ENCODE measurements at regions not wholly inside any gene's neighbourhood (a gene's known extent, or its start where the extent isn't known, plus 50 kb on each side); places are given as distances from the start of the nearest gene placed in this dataset.

DNA sequence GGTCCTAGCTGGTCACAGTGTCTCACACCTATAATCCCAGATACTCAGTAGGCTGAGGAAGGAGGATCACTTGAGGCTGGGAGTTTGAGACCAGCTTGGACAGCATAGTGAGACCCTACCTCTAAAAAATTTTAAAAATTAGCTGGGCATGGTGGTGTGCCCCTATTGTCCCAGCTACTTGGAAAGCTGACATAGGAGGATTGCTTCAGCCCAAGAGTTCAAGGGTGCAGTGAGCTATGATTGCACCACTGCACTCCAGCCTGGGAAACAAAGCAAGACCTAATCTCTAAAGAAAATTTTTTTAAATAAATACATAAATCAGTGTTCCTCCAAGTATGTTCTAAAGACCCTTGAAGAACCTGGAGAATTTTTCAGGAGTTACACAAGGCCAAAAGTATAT is 50.6 kb upstream of the GNAO1 start:
- no peak for DNase-seq
- no peaks in the 10 kb centered on the region for H3K9me3 ChIP-seq (replicated peaks; ENCODE audit: control insufficient read depth, low read depth, low read length)

GRCh38 chr16:56137269-56137668 is 54.0 kb upstream of the GNAO1 start:
- H3K27ac ChIP-seq (ENCODE audit: low read length) = no peak overlapping the region
- peaks cover 2% of the 10 kb centered on the region for H3K27me3 ChIP-seq (ENCODE audit: control insufficient read depth, insufficient read depth, low read length)
- H3K4me1 ChIP-seq (ENCODE audit: control insufficient read depth, insufficient read depth, low read length) = no peaks in the 10 kb centered on the region
- DNase-seq = no peak
- 63% methylated on average over 5 of the region's 5 CpGs for WGBS (ENCODE audit: insufficient coverage)
- no peaks in the 10 kb centered on the region for H3K9me3 ChIP-seq (replicated peaks; ENCODE audit: control insufficient read depth, low read depth, low read length)
- H3K36me3 ChIP-seq (ENCODE audit: control insufficient read depth, insufficient read depth, low read length) = no peaks in the 10 kb centered on the region
- H3K4me3 ChIP-seq (ENCODE audit: low read length) = no peak overlapping the region

More for the DNA sequence above, 50.6 kb upstream of the GNAO1 start:
- Histone ChIP-seq H3K4me1 (ENCODE audit: control insufficient read depth, insufficient read depth, low read length) (no peaks in the 10 kb centered on the region), H3K27me3 (ENCODE audit: control insufficient read depth, insufficient read depth, low read length) (peaks cover 4% of the 10 kb centered on the region), H3K36me3 (ENCODE audit: control insufficient read depth, insufficient read depth, low read length) (no peaks in the 10 kb centered on the region), H3K4me3 (ENCODE audit: low read length) (no peak overlapping the region), H3K27ac (ENCODE audit: low read length) (no peak overlapping the region)

- no CpG with 5 or more reads among the region's 3 CpGs for WGBS (ENCODE audit: insufficient coverage)
- Histone ChIP-seq H3K27me3 (ENCODE audit: control insufficient read depth, insufficient read depth, low read length) (peaks cover 2% of the 10 kb centered on the region), H3K9me3 (replicated peaks; ENCODE audit: control insufficient read depth, low read depth, low read length) (no peaks in the 10 kb centered on the region), H3K4me3 (ENCODE audit: low read length) (no peak overlapping the region), H3K36me3 (ENCODE audit: control insufficient read depth, insufficient read depth, low read length) (no peaks in the 10 kb centered on the region), H3K4me1 (ENCODE audit: control insufficient read depth, insufficient read depth, low read length) (no peaks in the 10 kb centered on the region), H3K27ac (ENCODE audit: low read length) (no peak overlapping the region)
- no peak for DNase-seq
Measured at GRCh38 chr16:56136256-56136655, 55.0 kb upstream of the GNAO1 start.

DNA sequence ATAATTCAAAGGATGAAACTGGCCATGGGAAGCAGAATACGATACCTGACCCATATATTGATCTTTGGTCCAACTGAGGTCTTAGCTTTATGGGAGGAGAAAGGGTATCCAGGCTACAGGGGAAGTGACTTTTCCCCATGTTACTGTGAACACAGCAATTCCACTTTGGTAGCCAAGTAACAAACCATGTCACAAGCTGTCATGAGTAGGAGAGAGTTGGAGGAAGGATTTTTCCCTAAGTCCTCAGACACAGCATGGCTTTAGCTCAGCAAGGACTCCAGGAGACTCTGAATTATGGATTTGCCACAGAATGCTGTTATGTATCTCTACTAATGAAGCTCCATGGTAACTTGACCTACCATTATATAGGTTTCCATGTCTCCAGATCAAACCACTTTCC is 56.5 kb upstream of the GNAO1 start:
- peaks cover 2% of the 10 kb centered on the region for H3K27me3 ChIP-seq (ENCODE audit: control insufficient read depth, insufficient read depth, low read length)
- no peaks in the 10 kb centered on the region for H3K36me3 ChIP-seq (ENCODE audit: control insufficient read depth, insufficient read depth, low read length)
- no peak overlapping the region for H3K4me3 ChIP-seq (ENCODE audit: low read length)
- no peak for DNase-seq
- H3K27ac ChIP-seq (ENCODE audit: low read length) = no peak overlapping the region
- no peaks in the 10 kb centered on the region for H3K4me1 ChIP-seq (ENCODE audit: control insufficient read depth, insufficient read depth, low read length)
- no peaks in the 10 kb centered on the region for H3K9me3 ChIP-seq (replicated peaks; ENCODE audit: control insufficient read depth, low read depth, low read length)
- WGBS (ENCODE audit: insufficient coverage) = no CpG with 5 or more reads among the region's 1 CpG

DNA sequence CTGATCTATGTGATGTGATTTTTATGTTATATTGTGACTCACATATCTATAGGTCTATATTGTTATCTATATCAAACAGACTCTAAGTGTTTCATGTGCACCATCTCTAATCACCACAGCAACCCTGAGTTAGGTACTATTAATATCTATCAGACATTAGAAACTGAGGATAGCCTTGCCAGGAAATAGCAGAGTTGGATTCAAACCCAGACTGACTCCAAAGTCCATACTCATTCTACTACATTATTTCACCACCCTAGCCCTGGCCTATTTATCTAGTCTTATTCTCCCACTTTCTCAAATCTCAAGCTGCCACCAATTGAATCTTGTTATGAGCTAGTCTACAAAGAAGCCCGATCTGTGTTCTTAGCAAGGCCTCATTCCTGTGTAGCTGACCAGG is 65.4 kb upstream of the GNAO1 start:
- no peak for DNase-seq
- Histone ChIP-seq H3K27me3 (ENCODE audit: control insufficient read depth, insufficient read depth, low read length) (peaks cover 3% of the 10 kb centered on the region), H3K4me1 (ENCODE audit: control insufficient read depth, insufficient read depth, low read length) (no peaks in the 10 kb centered on the region), H3K4me3 (ENCODE audit: low read length) (no peak overlapping the region), H3K9me3 (replicated peaks; ENCODE audit: control insufficient read depth, low read depth, low read length) (no peaks in the 10 kb centered on the region), H3K27ac (ENCODE audit: low read length) (no peak overlapping the region), H3K36me3 (ENCODE audit: control insufficient read depth, insufficient read depth, low read length) (no peaks in the 10 kb centered on the region)
- WGBS (ENCODE audit: insufficient coverage) = 86% methylated on average over 1 of the region's 1 CpG

DNA sequence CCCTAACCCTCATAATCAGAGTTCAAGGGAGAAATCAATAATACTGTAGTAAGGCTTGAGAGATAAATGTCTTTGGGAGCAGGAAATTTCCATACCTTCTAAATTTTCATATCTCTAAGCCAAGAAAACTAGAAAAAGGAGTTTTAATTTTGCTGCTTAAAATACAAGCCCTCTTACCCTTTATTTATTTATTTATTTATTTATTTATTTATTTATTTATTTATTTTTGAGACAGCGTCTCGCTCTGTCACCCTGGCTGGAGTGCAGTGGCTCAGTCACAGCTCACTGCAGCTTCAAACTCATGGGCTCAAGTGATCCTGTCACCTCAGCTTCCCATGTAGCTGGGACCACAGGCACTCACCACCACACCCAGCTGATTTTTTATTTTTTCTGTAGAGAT is 69.0 kb upstream of the GNAO1 start:
- WGBS (ENCODE audit: insufficient coverage) = no CpG with 5 or more reads among the region's 2 CpGs
- no peaks in the 10 kb centered on the region for H3K9me3 ChIP-seq (replicated peaks; ENCODE audit: control insufficient read depth, low read depth, low read length)
- H3K36me3 ChIP-seq (ENCODE audit: control insufficient read depth, insufficient read depth, low read length) = no peaks in the 10 kb centered on the region
- H3K4me1 ChIP-seq (ENCODE audit: control insufficient read depth, insufficient read depth, low read length) = no peaks in the 10 kb centered on the region
- no peak overlapping the region for H3K27ac ChIP-seq (ENCODE audit: low read length)
- H3K27me3 ChIP-seq (ENCODE audit: control insufficient read depth, insufficient read depth, low read length) = no peaks in the 10 kb centered on the region
- H3K4me3 ChIP-seq (ENCODE audit: low read length) = no peak overlapping the region
- DNase-seq = no peak

- no peaks in the 10 kb centered on the region for H3K9me3 ChIP-seq (replicated peaks; ENCODE audit: control insufficient read depth, low read depth, low read length)
- no CpG with 5 or more reads among the region's 2 CpGs for WGBS (ENCODE audit: insufficient coverage)
- no peak for DNase-seq
Measured at GRCh38 chr16:56121156-56121500, 70.2 kb upstream of the GNAO1 start.

GRCh38 chr16:56120447-56121155 is 70.7 kb upstream of the GNAO1 start:
- Histone ChIP-seq H3K4me1 (ENCODE audit: control insufficient read depth, insufficient read depth, low read length) (no peaks in the 10 kb centered on the region), H3K36me3 (ENCODE audit: control insufficient read depth, insufficient read depth, low read length) (no peaks in the 10 kb centered on the region), H3K9me3 (replicated peaks; ENCODE audit: control insufficient read depth, low read depth, low read length) (no peaks in the 10 kb centered on the region), H3K27ac (ENCODE audit: low read length) (no peak overlapping the region), H3K27me3 (ENCODE audit: control insufficient read depth, insufficient read depth, low read length) (no peaks in the 10 kb centered on the region), H3K4me3 (ENCODE audit: low read length) (no peak overlapping the region)
- DNase-seq = no peak
- no CpG with 5 or more reads among the region's 3 CpGs for WGBS (ENCODE audit: insufficient coverage)

More at GRCh38 chr16:56121156-56121500, 70.2 kb upstream of the GNAO1 start:
- H3K4me3 ChIP-seq (ENCODE audit: low read length) = no peak overlapping the region
- no peak overlapping the region for H3K27ac ChIP-seq (ENCODE audit: low read length)
- no peaks in the 10 kb centered on the region for H3K4me1 ChIP-seq (ENCODE audit: control insufficient read depth, insufficient read depth, low read length)
- no peaks in the 10 kb centered on the region for H3K36me3 ChIP-seq (ENCODE audit: control insufficient read depth, insufficient read depth, low read length)
- no peaks in the 10 kb centered on the region for H3K27me3 ChIP-seq (ENCODE audit: control insufficient read depth, insufficient read depth, low read length)

DNA sequence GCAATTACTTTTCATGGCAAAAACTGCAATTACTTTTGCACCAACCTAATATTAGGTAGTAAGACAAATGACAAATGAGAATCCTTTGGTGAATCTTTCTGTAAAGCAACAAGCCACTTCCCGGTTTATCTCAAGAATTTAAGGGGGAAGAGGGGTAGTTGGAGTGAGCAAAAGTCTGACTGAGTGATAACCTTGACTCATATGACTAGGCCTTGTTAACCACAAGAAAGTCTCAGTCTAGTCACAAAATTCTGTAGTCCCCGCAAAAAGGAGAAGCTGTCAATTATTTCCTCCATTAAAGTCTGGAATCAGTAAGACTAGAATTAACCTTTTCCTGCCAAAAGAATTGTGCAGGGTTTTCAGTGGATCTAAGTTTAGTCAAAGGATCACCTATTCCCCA is 72.2 kb upstream of the GNAO1 start:
- DNase-seq = no peak
- Histone ChIP-seq H3K27ac (ENCODE audit: low read length) (no peak overlapping the region), H3K36me3 (ENCODE audit: control insufficient read depth, insufficient read depth, low read length) (no peaks in the 10 kb centered on the region), H3K4me1 (ENCODE audit: control insufficient read depth, insufficient read depth, low read length) (no peaks in the 10 kb centered on the region), H3K9me3 (replicated peaks; ENCODE audit: control insufficient read depth, low read depth, low read length) (no peaks in the 10 kb centered on the region), H3K27me3 (ENCODE audit: control insufficient read depth, insufficient read depth, low read length) (no peaks in the 10 kb centered on the region), H3K4me3 (ENCODE audit: low read length) (no peak overlapping the region)
- WGBS (ENCODE audit: insufficient coverage) = 20% methylated on average over 1 of the region's 2 CpGs

DNA sequence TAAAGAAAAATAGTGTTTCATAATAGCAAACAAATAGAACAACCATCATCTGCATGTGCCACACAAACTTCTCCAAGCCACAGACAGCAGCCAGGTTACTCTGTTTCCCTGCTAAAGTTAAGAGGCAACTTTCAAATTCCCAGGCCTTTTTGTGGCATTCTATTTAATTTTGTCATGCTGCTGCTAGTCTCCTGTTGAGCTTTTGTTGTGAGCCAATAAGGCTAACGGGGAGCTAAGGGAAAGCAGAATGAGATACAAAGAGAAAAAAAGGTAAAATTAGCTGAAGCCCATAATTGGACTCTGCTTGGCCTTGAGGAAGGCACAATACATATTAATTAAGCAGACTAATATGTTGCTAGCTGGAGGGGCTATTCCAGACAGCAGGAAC is 74.7 kb upstream of the GNAO1 start:
- Histone ChIP-seq H3K9me3 (replicated peaks; ENCODE audit: control insufficient read depth, low read depth, low read length) (no peaks in the 10 kb centered on the region), H3K4me1 (ENCODE audit: control insufficient read depth, insufficient read depth, low read length) (no peaks in the 10 kb centered on the region), H3K27me3 (ENCODE audit: control insufficient read depth, insufficient read depth, low read length) (no peaks in the 10 kb centered on the region), H3K36me3 (ENCODE audit: control insufficient read depth, insufficient read depth, low read length) (no peaks in the 10 kb centered on the region), H3K4me3 (ENCODE audit: low read length) (no peak overlapping the region), H3K27ac (ENCODE audit: low read length) (no peak overlapping the region)
- WGBS (ENCODE audit: insufficient coverage) = 83% methylated on average over 1 of the region's 1 CpG
- DNase-seq = no peak
